Activated CD4-positive, alpha-beta T cell treated with anti-CD3 and anti-CD28 coated beads, Interleukin-2, amount 10 ng/mL, durations not matched to agents 7 days and 5 days (primary cell): ENCODE measurements at regions not wholly inside any gene's neighbourhood (a gene's known extent, or its start where the extent isn't known, plus 50 kb on each side); places are given as distances from the start of the nearest gene placed in this dataset.

ENCODE experiments used
- CTCF ChIA-PET: fragments of 350-600 bp; sonication (Branson Sonifier 250); formaldehyde crosslinking; loops from one replicate; lab custom pipeline; 2021; ENCODE audit warnings: antibody characterized with exemption; lab: Charles Lee
- POLR2A ChIA-PET: fragments of 350-600 bp; sonication (Branson Sonifier 250); formaldehyde crosslinking; loops from one replicate; lab custom pipeline; 2021; ENCODE audit warnings: antibody characterized with exemption; lab: Charles Lee
- DNase-seq: peaks from one replicate; pipeline ENCODE4 v3.0.0-alpha.2; 2020
- H3K27ac Mint-ChIP-seq: one replicate; pipeline ENCODE4 v1.8.0; 2021; ENCODE audit warnings: mild to moderate bottlenecking, moderate library complexity, mixed read lengths
- H3K27me3 Mint-ChIP-seq: one replicate; pipeline ENCODE4 v1.8.0; 2021; ENCODE audit warnings: mixed read lengths
- H3K36me3 Mint-ChIP-seq: one replicate; pipeline ENCODE4 v1.8.0; 2021; ENCODE audit warnings: low read depth, mixed read lengths
- H3K4me1 Mint-ChIP-seq: one replicate; pipeline ENCODE4 v1.8.0; 2021; ENCODE audit warnings: mixed read lengths
- H3K4me3 Mint-ChIP-seq: one replicate; pipeline ENCODE4 v1.8.0; 2021; ENCODE audit warnings: mild to moderate bottlenecking, moderate library complexity, mixed read lengths
- H3K9me3 Mint-ChIP-seq: one replicate; pipeline ENCODE4 v1.8.0; 2021; ENCODE audit warnings: mixed read lengths

GRCh38 chr14:48925184-48925583, 661.0 kb downstream of the RPS29 start:
- no peak overlapping the region for H3K4me3 Mint-ChIP-seq
- DNase-seq = no peak
- ChIA-PET CTCF (no interaction called here), POLR2A (no interaction called here)
- no peak overlapping the region for H3K27ac Mint-ChIP-seq
- H3K36me3 Mint-ChIP-seq = no peaks in the 10 kb centered on the region
- H3K9me3 Mint-ChIP-seq = no peaks in the 10 kb centered on the region
- H3K4me1 Mint-ChIP-seq = no peaks in the 10 kb centered on the region
- H3K27me3 Mint-ChIP-seq = no peaks in the 10 kb centered on the region

- Mint-ChIP-seq H3K9me3 (no peaks in the 10 kb centered on the region), H3K27ac (no peak overlapping the region), H3K27me3 (no peaks in the 10 kb centered on the region), H3K4me3 (no peak overlapping the region), H3K4me1 (no peaks in the 10 kb centered on the region), H3K36me3 (no peaks in the 10 kb centered on the region)
- CTCF ChIA-PET = no interaction called here
- no peak for DNase-seq
- POLR2A ChIA-PET = no interaction called here
Measured at GRCh38 chr14:48914921-48915320, 671.3 kb downstream of the RPS29 start.

- ChIA-PET CTCF (no interaction called here), POLR2A (no interaction called here)
- H3K9me3 Mint-ChIP-seq = no peaks in the 10 kb centered on the region
- H3K4me1 Mint-ChIP-seq = no peaks in the 10 kb centered on the region
- H3K27ac Mint-ChIP-seq = no peak overlapping the region
- H3K27me3 Mint-ChIP-seq = no peaks in the 10 kb centered on the region
- DNase-seq = no peak
- no peaks in the 10 kb centered on the region for H3K36me3 Mint-ChIP-seq
- no peak overlapping the region for H3K4me3 Mint-ChIP-seq
Measured at GRCh38 chr14:48914382-48914781, 671.8 kb downstream of the RPS29 start.

DNA sequence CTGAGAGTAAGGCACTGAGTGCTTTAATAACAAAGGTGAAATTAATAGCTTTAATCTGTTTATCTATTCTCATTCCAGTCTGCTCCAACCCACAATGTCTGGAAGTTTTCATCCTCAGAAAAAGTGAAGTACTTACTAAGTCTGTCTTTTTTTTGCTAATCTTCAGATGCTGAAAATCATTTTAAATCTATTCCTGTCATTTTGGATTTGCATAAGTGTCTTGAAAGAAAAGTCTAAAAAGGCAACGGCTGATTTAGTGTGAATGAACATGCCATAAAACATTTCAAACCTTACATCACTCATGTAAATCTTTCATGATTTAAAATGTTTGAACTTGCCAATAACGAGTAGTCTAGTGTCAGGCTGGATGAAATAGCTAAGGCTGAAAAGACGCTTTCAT, 685.6 kb downstream of the RPS29 start:
- Mint-ChIP-seq H3K27ac (no peak overlapping the region), H3K9me3 (no peaks in the 10 kb centered on the region), H3K36me3 (no peaks in the 10 kb centered on the region), H3K27me3 (no peaks in the 10 kb centered on the region), H3K4me1 (no peaks in the 10 kb centered on the region), H3K4me3 (no peak overlapping the region)
- ChIA-PET POLR2A (no interaction called here), CTCF (no interaction called here)
- no peak for DNase-seq

DNA sequence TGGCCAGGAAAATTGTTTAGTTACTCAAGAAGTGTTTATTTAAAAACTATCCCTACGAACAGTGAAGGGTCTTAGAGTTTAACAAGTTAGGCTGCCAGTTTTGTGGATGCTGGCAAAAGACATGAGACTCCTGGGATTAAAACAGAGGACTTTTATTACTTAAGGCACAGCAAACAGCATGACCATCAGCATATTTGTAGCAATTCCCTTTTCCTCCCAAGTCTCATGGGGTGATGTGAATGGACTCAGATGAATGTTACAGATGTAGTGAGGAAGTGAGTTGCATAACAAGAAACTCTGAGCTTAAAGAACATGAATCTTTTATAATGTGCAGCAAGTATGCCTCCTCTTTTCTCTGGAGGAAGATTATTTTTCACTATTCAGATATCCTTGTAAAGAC, 695.8 kb downstream of the RPS29 start:
- Mint-ChIP-seq H3K9me3 (no peaks in the 10 kb centered on the region), H3K27ac (no peak overlapping the region), H3K36me3 (no peaks in the 10 kb centered on the region), H3K4me3 (no peak overlapping the region), H3K27me3 (no peaks in the 10 kb centered on the region), H3K4me1 (no peaks in the 10 kb centered on the region)
- no peak for DNase-seq
- ChIA-PET CTCF (no interaction called here), POLR2A (no interaction called here)

GRCh38 chr14:48876806-48877340, 709.3 kb downstream of the RPS29 start:
- Mint-ChIP-seq H3K27ac (no peak overlapping the region), H3K27me3 (no peaks in the 10 kb centered on the region), H3K4me1 (no peaks in the 10 kb centered on the region)

DNA sequence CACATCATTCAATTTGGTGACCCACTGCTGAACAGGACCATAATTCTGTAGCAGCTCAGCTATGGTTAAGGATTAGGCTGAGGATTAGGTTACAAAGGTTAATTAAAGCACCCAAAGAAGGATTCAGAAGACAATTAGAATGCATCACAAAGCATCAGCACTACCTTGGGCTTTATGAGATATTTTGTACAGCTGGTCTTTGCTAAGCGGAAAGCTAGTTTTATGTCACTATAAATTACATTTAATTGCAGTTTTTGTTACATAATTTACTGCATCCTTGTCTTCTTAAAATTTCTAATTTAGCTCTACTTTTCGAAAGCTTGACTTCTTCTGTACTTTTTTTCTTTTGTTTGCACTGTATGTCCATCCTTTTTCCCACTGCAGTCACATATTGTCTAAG, 711.5 kb downstream of the RPS29 start:
- CTCF ChIA-PET = no interaction called here
- no peak overlapping the region for H3K27ac Mint-ChIP-seq
- POLR2A ChIA-PET = no interaction called here
- H3K36me3 Mint-ChIP-seq = no peaks in the 10 kb centered on the region
- no peaks in the 10 kb centered on the region for H3K4me1 Mint-ChIP-seq
- no peaks in the 10 kb centered on the region for H3K27me3 Mint-ChIP-seq
- DNase-seq = no peak
- H3K9me3 Mint-ChIP-seq = no peaks in the 10 kb centered on the region
- H3K4me3 Mint-ChIP-seq = no peak overlapping the region

More at GRCh38 chr14:48876806-48877340, 709.3 kb downstream of the RPS29 start:
- POLR2A ChIA-PET = no interaction called here
- Mint-ChIP-seq H3K36me3 (no peaks in the 10 kb centered on the region), H3K4me3 (no peak overlapping the region), H3K9me3 (no peaks in the 10 kb centered on the region)
- no peak for DNase-seq
- CTCF ChIA-PET = no interaction called here

- Mint-ChIP-seq H3K27ac (no peak overlapping the region), H3K27me3 (no peaks in the 10 kb centered on the region), H3K4me3 (no peak overlapping the region), H3K36me3 (no peaks in the 10 kb centered on the region), H3K4me1 (no peaks in the 10 kb centered on the region), H3K9me3 (no peaks in the 10 kb centered on the region)
- CTCF ChIA-PET = no interaction called here
- DNase-seq = no peak
- POLR2A ChIA-PET = no interaction called here
Measured at GRCh38 chr14:48857366-48857765, 728.8 kb downstream of the RPS29 start.

GRCh38 chr14:48853159-48853558, 733.0 kb downstream of the RPS29 start:
- POLR2A ChIA-PET = no interaction called here
- Mint-ChIP-seq H3K27ac (no peak overlapping the region), H3K4me3 (no peak overlapping the region), H3K9me3 (peaks cover 2% of the 10 kb centered on the region), H3K36me3 (no peaks in the 10 kb centered on the region), H3K4me1 (no peaks in the 10 kb centered on the region), H3K27me3 (no peaks in the 10 kb centered on the region)
- no peak for DNase-seq
- CTCF ChIA-PET = no interaction called here

DNA sequence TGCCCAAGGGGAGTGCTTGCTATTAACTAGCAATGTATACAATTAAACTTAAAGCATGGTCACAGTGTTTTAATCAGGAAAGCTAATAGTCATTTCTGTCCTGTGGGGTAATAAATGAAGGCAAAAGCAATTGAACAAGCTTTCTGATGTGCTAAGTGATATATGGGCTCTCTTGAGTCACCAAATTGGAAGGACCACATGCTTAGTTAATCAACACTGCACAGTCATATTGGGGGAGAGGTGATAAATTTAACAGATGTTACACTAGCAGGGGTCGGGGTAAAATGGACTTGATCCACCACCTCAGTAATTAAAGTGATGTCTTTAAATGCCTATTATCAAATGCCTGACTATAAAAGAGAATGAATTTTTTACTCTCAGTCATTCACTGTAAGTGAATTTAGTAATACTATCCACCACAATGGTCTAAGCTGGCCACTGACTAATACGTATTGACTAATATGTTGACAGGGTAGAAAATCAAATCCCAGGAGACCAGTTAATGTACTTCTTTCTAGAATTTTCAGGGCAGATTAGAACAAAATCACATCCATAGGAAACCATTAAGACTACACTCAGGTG, 736.3 kb downstream of the RPS29 start:
- Mint-ChIP-seq H3K36me3 (no peaks in the 10 kb centered on the region), H3K4me1 (no peaks in the 10 kb centered on the region), H3K27ac (no peak overlapping the region), H3K4me3 (no peak overlapping the region), H3K9me3 (peaks cover 2% of the 10 kb centered on the region), H3K27me3 (no peaks in the 10 kb centered on the region)
- POLR2A ChIA-PET = no interaction called here
- CTCF ChIA-PET = no interaction called here
- DNase-seq = no peak

DNA sequence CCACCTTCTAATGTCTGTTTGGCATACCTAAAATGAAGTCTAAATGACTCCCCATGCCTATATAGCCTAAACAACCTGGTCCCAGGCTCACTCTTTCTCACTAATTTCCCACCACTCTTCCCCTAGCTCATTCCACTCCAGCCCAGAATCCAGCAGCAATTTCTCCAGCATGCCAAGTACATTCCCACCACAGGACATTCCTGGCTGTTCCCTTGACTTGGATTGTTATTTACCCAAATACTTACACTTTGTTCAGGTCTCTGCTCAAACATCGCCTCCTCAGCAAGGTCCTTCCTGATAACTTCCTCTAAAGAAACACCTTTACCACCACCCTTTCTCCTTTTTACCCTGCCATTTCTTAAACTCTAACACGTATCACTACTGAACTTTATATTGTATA, 743.4 kb downstream of the RPS29 start:
- CTCF ChIA-PET = no interaction called here
- DNase-seq = no peak
- no peak overlapping the region for H3K4me3 Mint-ChIP-seq
- no peak overlapping the region for H3K27ac Mint-ChIP-seq
- POLR2A ChIA-PET = no interaction called here
- no peaks in the 10 kb centered on the region for H3K36me3 Mint-ChIP-seq
- no peaks in the 10 kb centered on the region for H3K4me1 Mint-ChIP-seq
- no peaks in the 10 kb centered on the region for H3K27me3 Mint-ChIP-seq
- H3K9me3 Mint-ChIP-seq = no peaks in the 10 kb centered on the region

GRCh38 chr14:48826058-48826457, 760.1 kb downstream of the RPS29 start:
- Mint-ChIP-seq H3K36me3 (no peaks in the 10 kb centered on the region), H3K4me1 (no peaks in the 10 kb centered on the region), H3K27me3 (no peaks in the 10 kb centered on the region), H3K27ac (no peak overlapping the region), H3K9me3 (no peaks in the 10 kb centered on the region), H3K4me3 (no peak overlapping the region)
- CTCF ChIA-PET = no interaction called here
- no peak for DNase-seq
- POLR2A ChIA-PET = no interaction called here

DNA sequence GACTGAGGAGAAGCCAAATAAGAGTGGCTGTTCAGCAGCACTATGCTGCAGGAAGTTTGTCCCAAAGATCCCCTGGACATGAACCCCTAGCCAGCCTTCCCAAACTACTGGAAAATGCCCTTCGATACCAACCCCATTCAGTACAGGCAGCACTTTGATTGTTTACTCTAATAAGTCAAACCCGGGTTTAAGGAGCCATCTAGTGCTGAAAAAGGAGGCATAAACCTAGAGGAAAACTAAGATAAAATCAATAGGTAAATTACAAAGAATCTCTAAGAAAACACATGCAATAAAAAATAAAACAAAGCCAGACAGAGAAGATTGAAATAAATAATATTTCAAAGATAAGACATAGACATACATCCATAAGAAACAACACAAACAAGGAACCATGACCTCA, 771.6 kb downstream of the RPS29 start:
- Mint-ChIP-seq H3K4me1 (no peaks in the 10 kb centered on the region), H3K4me3 (no peak overlapping the region), H3K27ac (no peak overlapping the region), H3K9me3 (no peaks in the 10 kb centered on the region), H3K36me3 (no peaks in the 10 kb centered on the region), H3K27me3 (no peaks in the 10 kb centered on the region)
- POLR2A ChIA-PET = no interaction called here
- CTCF ChIA-PET = no interaction called here
- no peak for DNase-seq

- Mint-ChIP-seq H3K36me3 (no peaks in the 10 kb centered on the region), H3K9me3 (peaks cover 2% of the 10 kb centered on the region), H3K27ac (no peak overlapping the region), H3K4me1 (no peaks in the 10 kb centered on the region), H3K4me3 (no peak overlapping the region), H3K27me3 (no peaks in the 10 kb centered on the region)
- DNase-seq = no peak
- ChIA-PET CTCF (no interaction called here), POLR2A (no interaction called here)
Measured at GRCh38 chr14:48805315-48805714, 780.9 kb downstream of the RPS29 start.
